ENCODE measurements at regions not wholly inside any gene's neighbourhood (a gene's known extent, or its start where the extent isn't known, plus 50 kb on each side); places are given as distances from the start of the nearest gene placed in this dataset.

DNA sequence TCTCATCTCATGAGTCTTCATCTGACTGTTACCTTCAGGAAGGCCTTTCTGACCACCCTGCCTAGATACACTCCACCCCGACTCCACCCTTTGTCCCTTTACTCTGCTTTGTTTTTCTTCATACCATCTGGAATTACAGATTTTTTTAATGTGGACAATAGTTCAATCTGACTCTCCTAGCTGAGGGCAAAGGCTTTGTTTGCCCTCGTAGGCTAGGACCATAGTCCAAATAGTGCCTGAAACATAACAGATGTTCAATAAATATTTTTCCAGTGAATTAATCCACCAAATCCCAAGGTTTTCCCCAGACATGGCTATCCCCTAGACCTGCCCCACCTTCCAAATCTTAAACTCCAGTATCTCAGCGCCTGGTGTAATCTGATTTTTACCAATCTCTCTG lies 176.5 kb upstream of the GJB5 start:
- H2AFZ ChIP-seq (ENCODE audit: low read depth, low read length) = no peak overlapping the region
- H3K9ac ChIP-seq (ENCODE audit: insufficient read depth in 1 of 2, low read depth in 2 of 2, low read length in 2 of 2) = no peak overlapping the region
- H3K4me2 ChIP-seq (ENCODE audit: insufficient read depth, low read length) = no peak overlapping the region
- H3K36me3 ChIP-seq (ENCODE audit: control insufficient read depth, insufficient read depth, low read length) = no peaks in the 10 kb centered on the region
- H3K27ac ChIP-seq (ENCODE audit: extremely low read depth, low read depth, low read length) = no peak overlapping the region
- no peak overlapping the region for H3K4me3 ChIP-seq
- H3K9me1 ChIP-seq (ENCODE audit: control insufficient read depth, insufficient read depth, low read length) = no peaks in the 10 kb centered on the region
- no peak for DNase-seq (ENCODE audit: extremely low read depth in 1 of 4, low spot score in 3 of 4)
- intact Hi-C loops (cut with micrococcal nuclease) = no loop called here
- BruUV-seq (replicated peaks) = no TSS peak
- WGBS (ENCODE audit: insufficient coverage, low coverage, missing lambda C conversion rate) = 1% methylated on average over 3 of the region's 3 CpGs
- H3K9me3 ChIP-seq (replicated peaks; ENCODE audit: control insufficient read depth, insufficient read depth, low read depth, low read length) = no peaks in the 10 kb centered on the region
- no peaks in the 10 kb centered on the region for H3K79me2 ChIP-seq (ENCODE audit: control insufficient read depth, insufficient read depth, low read length)
- ChIA-PET POLR2A (no interaction called here), CTCF (ENCODE audit: low intra/inter-chr PET ratio) (no interaction called here)
- no peaks in the 10 kb centered on the region for H3K4me1 ChIP-seq (replicated peaks in 1 of 2; ENCODE audit: control insufficient read depth in 2 of 2, insufficient read depth in 2 of 2, low read length in 2 of 2)
- no peak for FAIRE-seq
- no peak for ATAC-seq
- in situ Hi-C loops (cut with MboI) = no loop called here
- no peaks in the 10 kb centered on the region for H4K20me1 ChIP-seq (replicated peaks; ENCODE audit: control insufficient read depth, insufficient read depth, low read length)
- H3K27me3 ChIP-seq (ENCODE audit: control insufficient read depth in 2 of 2, insufficient read depth in 2 of 2, low read length in 2 of 2) = peaks cover 0 to 4% of the 10 kb centered on the region in 2 experiments; a peak in 1 of 5 replicates
- TF ChIP-seq GABPB2 (CRISPR knock-in tag; conservative IDR thresholded peaks at IDR 0.05) (no peak), OTX1 (CRISPR knock-in tag; IDR thresholded peaks at IDR 0.05) (no peak), PURB (CRISPR knock-in tag; IDR thresholded peaks at IDR 0.05; ENCODE audit: low read depth) (no peak), POLR3G (IDR thresholded peaks at IDR 0.05; ENCODE audit: extremely low read depth, insufficient read length, insufficient replicate concordance) (no peak), ELF4 (CRISPR knock-in tag; IDR thresholded peaks at IDR 0.05) (no peak), TAF9B (IDR thresholded peaks at IDR 0.05; ENCODE audit: partially characterized antibody) (no peak), NCOA4 (IDR thresholded peaks at IDR 0.05; ENCODE audit: partially characterized antibody) (no peak), RFX5 (IDR thresholded peaks at IDR 0.05; ENCODE audit: low read depth, low read length) (no peak), KLF13 (tag; IDR thresholded peaks at IDR 0.05; ENCODE audit: borderline replicate concordance, low read depth) (no peak), SRSF7 (optimal IDR thresholded peaks at IDR 0.05; ENCODE audit: low read depth, low read length) (no peak)
- TF ChIP-seq, protein P1, sequence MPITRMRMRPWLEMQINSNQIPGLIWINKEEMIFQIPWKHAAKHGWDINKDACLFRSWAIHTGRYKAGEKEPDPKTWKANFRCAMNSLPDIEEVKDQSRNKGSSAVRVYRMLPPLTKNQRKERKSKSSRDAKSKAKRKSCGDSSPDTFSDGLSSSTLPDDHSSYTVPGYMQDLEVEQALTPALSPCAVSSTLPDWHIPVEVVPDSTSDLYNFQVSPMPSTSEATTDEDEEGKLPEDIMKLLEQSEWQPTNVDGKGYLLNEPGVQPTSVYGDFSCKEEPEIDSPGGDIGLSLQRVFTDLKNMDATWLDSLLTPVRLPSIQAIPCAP (CRISPR knock-in tag; IDR thresholded peaks at IDR 0.05; ENCODE audit: borderline replicate concordance) = no peak
- TF ChIP-seq, protein P2, sequence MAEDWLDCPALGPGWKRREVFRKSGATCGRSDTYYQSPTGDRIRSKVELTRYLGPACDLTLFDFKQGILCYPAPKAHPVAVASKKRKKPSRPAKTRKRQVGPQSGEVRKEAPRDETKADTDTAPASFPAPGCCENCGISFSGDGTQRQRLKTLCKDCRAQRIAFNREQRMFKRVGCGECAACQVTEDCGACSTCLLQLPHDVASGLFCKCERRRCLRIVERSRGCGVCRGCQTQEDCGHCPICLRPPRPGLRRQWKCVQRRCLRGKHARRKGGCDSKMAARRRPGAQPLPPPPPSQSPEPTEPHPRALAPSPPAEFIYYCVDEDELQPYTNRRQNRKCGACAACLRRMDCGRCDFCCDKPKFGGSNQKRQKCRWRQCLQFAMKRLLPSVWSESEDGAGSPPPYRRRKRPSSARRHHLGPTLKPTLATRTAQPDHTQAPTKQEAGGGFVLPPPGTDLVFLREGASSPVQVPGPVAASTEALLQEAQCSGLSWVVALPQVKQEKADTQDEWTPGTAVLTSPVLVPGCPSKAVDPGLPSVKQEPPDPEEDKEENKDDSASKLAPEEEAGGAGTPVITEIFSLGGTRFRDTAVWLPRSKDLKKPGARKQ (CRISPR knock-in tag; IDR thresholded peaks at IDR 0.05) = no peak
- TF ChIP-seq, protein P3, sequence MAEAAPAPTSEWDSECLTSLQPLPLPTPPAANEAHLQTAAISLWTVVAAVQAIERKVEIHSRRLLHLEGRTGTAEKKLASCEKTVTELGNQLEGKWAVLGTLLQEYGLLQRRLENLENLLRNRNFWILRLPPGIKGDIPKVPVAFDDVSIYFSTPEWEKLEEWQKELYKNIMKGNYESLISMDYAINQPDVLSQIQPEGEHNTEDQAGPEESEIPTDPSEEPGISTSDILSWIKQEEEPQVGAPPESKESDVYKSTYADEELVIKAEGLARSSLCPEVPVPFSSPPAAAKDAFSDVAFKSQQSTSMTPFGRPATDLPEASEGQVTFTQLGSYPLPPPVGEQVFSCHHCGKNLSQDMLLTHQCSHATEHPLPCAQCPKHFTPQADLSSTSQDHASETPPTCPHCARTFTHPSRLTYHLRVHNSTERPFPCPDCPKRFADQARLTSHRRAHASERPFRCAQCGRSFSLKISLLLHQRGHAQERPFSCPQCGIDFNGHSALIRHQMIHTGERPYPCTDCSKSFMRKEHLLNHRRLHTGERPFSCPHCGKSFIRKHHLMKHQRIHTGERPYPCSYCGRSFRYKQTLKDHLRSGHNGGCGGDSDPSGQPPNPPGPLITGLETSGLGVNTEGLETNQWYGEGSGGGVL (CRISPR knock-in tag; IDR thresholded peaks at IDR 0.05) = no peak
- TF ChIP-seq, protein P4, sequence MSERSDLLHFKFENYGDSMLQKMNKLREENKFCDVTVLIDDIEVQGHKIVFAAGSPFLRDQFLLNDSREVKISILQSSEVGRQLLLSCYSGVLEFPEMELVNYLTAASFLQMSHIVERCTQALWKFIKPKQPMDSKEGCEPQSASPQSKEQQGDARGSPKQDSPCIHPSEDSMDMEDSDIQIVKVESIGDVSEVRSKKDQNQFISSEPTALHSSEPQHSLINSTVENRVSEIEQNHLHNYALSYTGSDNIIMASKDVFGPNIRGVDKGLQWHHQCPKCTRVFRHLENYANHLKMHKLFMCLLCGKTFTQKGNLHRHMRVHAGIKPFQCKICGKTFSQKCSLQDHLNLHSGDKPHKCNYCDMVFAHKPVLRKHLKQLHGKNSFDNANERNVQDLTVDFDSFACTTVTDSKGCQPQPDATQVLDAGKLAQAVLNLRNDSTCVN (CRISPR knock-in tag; IDR thresholded peaks at IDR 0.05) = no peak
- TF ChIP-seq, protein P5, sequence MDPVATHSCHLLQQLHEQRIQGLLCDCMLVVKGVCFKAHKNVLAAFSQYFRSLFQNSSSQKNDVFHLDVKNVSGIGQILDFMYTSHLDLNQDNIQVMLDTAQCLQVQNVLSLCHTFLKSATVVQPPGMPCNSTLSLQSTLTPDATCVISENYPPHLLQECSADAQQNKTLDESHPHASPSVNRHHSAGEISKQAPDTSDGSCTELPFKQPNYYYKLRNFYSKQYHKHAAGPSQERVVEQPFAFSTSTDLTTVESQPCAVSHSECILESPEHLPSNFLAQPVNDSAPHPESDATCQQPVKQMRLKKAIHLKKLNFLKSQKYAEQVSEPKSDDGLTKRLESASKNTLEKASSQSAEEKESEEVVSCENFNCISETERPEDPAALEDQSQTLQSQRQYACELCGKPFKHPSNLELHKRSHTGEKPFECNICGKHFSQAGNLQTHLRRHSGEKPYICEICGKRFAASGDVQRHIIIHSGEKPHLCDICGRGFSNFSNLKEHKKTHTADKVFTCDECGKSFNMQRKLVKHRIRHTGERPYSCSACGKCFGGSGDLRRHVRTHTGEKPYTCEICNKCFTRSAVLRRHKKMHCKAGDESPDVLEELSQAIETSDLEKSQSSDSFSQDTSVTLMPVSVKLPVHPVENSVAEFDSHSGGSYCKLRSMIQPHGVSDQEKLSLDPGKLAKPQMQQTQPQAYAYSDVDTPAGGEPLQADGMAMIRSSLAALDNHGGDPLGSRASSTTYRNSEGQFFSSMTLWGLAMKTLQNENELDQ (CRISPR knock-in tag; IDR thresholded peaks at IDR 0.05; ENCODE audit: borderline replicate concordance) = no peak

Measured in K562 (cell line).